VCaP (cell line): ENCODE measurements at regions not wholly inside any gene's neighbourhood (a gene's known extent, or its start where the extent isn't known, plus 50 kb on each side); places are given as distances from the start of the nearest gene placed in this dataset.

Source experiments
- H3K27ac ChIP-seq: fragments of 450-650 bp; 2 replicates; pipeline ENCODE4 v1.5.1; 2017
- CTCF ChIP-seq: fragments of 450-650 bp; conservative IDR thresholded peaks from 2 replicates; pipeline ENCODE4 v1.5.1; 2017; ENCODE audit warnings: mild to moderate bottlenecking, moderate library complexity

GRCh38 chr6:21390532-21391213 lies 202.9 kb upstream of the SOX4 start:
- H3K27ac ChIP-seq = no peak overlapping the region
- no peak for TF ChIP-seq CTCF

DNA sequence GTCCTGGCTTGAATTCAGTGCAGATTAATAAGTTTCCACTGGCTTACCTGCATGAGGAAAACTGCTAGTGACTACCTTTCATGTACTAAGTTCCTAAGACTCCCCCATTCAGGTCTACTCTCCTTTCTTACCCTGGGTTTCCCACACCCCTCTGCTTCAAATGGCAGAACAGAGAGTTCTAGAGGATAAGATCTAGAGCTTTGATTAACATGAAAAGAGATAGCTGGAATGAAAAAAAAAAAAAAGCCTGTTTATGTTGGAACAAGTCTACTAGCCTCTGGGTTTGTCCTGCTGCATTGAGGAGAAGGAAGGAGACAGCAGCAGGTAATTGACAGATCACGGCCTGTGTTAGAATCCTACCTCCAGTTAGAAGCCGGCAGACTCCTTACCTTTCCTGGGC lies 201.4 kb upstream of the SOX4 start:
- H3K27ac ChIP-seq = peak overlapping the region; percentile 59
- TF ChIP-seq CTCF = no peak

DNA sequence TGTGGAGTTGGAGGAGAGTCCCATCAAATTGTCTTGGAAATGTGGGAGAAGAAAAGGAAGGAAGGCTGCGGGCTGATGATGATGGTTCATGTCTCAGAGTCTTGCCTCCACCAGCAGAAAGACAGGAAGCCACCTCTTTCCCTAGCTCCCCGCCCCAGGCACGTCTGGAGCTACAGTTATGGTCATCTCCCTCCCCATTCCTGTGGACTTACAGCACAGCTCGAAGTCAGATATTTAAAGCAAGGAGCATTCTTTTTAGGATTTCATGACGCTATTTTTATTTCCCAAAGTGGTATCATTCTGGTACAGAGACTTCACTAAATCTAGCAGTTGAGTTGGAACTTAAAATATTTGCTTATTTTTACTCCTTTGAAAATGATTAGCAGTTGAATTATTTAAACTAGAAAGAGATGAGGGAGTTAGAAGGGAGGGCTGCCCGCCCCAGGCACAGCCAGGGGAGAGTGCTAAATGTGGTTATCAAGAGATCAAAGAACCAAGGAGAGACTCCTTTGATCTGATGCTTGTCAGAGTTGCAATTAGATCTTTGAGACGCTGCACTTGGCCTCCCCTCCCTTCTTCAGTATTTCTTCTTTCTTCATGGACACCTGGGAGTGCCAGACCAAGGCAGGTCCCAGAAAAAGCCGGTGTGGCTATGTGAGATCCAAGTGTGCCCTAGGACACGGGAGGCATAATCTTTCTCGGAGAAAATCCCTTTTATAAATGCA lies 199.9 kb upstream of the SOX4 start:
- TF ChIP-seq CTCF = no peak
- no peak overlapping the region for H3K27ac ChIP-seq

- TF ChIP-seq CTCF = no peak
- no peak overlapping the region for H3K27ac ChIP-seq
Measured at GRCh38 chr6:21395121-21395520, 198.4 kb upstream of the SOX4 start.

- no peak for TF ChIP-seq CTCF
- H3K27ac ChIP-seq = no peak overlapping the region
Measured at GRCh38 chr6:21396313-21396712, 197.2 kb upstream of the SOX4 start.

GRCh38 chr6:21398741-21399325 lies 194.7 kb upstream of the SOX4 start:
- TF ChIP-seq CTCF = no peak
- H3K27ac ChIP-seq = no peak overlapping the region

- no peak for TF ChIP-seq CTCF
- no peak overlapping the region for H3K27ac ChIP-seq
Measured at GRCh38 chr6:21402368-21402767, 191.2 kb upstream of the SOX4 start.
